GM21423 (cell line): ENCODE measurements at regions not wholly inside any gene's neighbourhood (a gene's known extent, or its start where the extent isn't known, plus 50 kb on each side); places are given as distances from the start of the nearest gene placed in this dataset.

Experiments
- ATAC-seq: cut with Tn5 transposase; IDR thresholded peaks from one replicate; pipeline ENCODE4 v1.9.1; 2021; ENCODE audit warnings: mild to moderate bottlenecking, moderate library complexity; ENCODE audit not compliant: unreplicated experiment

DNA sequence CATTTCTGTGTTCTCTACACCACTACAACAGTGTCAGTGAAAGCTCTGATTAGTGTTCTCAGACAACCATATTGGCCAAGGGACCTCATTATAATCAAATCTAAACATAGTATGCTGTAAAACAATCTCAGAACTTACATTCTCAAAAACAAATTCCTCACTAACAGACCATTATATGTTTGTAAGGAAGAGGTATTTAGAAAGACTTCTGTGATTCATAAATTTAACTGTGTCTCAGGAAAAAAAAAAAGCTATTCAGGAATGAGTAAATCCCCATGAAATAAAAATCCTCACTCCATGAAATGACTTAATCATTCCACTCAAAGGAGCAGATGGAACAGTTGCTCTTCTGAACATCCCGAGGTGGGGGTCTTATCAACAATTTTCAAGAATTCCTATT, 413.0 kb downstream of the CDH2 start:
- no peak for ATAC-seq

- no peak for ATAC-seq
Measured at GRCh38 chr18:27763341-27763740, 413.6 kb downstream of the CDH2 start.

DNA sequence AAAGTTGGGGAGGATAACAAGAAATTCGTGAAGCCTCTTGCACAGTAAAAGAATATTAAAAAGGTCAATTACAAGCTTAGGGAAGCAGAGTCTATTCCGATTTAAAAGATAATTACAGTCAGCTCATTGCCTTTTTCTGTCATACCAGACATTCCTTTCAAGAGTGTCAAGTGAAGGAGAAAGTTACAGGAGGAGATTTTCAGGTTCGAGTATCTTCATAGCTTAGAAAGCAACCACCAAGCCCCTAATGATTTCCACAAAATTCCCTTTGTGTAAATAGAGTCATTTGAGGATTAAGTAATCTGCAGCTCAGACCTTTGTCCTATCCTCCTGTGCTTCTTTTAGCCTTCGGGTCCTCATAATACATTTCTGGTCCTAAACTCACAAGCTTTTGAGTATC, 414.9 kb downstream of the CDH2 start:
- no peak for ATAC-seq

DNA sequence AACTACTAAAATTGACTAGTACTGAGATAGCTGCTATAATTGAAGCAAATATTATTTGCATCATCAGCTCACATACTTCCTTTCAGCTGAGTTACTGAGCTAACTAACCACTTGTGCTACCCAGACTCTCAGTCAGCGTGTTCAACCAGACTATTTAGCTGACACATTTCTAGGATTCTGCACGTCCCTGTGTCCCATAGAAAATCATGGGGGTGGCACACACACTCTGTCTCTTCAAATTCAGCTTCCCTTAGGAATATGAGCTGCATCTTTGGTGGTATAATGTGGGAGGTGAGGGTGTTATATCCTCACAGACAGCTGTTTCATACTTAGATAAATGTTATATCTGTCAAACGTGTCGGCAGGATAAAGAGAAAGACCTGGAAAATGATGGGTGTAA, 424.0 kb downstream of the CDH2 start:
- no peak for ATAC-seq

DNA sequence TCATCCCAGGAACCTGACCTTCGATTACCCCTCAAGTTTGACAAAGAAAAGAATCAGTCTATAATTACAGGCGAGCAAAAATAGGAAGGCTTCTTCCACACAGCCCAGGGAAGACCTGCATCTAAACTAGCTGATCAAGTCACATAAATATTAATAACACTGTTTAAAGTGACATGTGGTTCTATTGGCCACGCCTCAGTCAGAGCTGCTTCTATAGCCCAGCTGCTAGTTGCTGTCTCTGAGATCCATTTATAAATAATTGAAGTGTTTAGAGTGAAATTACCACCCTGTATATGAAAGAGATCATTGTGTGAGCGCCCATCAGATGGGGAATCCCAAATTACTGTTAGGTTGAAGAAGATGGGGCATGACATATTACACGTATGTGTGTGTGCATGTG, 426.0 kb downstream of the CDH2 start:
- no peak for ATAC-seq

GRCh38 chr18:27750014-27750413, 426.9 kb downstream of the CDH2 start:
- no peak for ATAC-seq

DNA sequence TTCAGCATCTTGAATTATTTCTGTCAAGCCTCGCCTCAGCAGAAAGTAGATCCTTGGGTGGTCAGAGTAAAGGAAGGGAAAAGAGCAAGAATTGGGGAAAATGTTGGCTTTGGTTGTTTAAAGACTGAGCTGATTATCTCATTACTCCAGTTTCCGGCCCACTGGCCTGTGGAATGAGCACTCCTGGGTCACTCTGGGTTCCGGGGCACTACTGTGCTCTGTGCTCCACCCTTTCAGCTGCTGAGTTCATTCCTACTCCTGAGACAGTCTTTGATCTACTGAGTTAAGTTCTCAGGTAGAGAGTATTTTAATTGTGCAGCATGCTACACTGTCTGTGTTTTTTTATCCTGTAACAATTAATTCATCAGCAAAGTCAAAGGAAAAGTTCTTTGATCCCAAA, 427.7 kb downstream of the CDH2 start:
- no peak for ATAC-seq

GRCh38 chr18:27746241-27746640, 430.7 kb downstream of the CDH2 start:
- ATAC-seq: no peak

DNA sequence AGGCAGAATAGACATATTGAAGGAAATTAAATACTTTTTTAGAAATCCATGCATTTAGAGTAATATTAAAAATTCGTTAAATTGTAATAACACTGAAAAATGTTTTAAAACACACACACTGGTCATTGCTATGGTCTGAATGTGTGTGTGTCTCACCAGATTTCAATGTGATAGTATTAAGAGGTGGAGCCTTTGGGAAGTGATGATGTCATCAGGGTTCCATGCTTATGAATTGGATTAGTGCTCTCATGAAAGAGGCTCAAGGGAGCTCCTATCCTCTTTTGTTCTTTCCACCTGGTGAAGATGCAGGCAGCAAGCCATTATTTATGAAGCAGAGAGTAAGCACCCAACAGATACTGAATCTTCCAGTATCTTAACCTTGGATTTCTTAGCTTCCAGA, 441.8 kb downstream of the CDH2 start:
- no peak for ATAC-seq

- ATAC-seq: no peak
Measured at GRCh38 chr18:27731211-27731610, 445.7 kb downstream of the CDH2 start.

DNA sequence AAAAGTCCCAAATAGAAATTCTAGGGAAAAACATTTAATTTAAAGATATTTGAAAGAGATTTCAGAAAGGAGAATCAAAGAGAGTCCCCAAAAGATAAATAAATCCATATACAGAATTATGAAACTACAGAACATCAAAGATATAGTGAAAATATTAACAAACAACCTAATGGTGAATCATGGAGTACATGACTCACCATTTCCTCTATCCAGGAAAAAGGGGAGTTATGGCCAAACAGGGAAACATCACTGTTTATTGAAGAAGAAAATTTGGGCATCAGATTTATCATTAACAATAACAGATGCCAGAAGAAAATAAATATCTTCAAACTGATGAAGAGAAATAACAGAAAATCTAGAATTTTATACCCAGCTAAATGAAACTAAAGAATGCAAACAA, 448.3 kb downstream of the CDH2 start:
- ATAC-seq: no peak

GRCh38 chr18:27724362-27724761, 452.6 kb downstream of the CDH2 start:
- no peak for ATAC-seq

DNA sequence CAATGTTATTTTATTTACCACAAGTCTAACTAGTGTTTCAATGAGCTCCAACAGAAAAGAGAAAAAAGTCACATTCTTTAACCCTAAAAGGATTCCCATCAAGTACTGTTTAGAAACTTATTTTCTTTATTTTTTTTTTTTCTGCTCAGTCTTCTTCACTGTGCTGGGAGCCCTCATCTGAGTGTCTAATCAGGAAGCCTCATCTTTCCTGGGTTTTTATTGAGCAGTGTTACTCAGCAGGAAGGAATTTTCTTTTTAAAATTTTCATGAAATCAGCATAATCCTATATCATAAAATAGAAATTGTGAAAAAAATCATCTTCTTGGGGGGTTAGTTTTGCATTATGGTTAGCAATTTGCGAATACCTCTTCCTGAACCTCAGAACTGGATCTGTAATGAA, 453.8 kb downstream of the CDH2 start:
- ATAC-seq: no peak

GRCh38 chr18:27719680-27720079, 457.2 kb downstream of the CDH2 start:
- ATAC-seq: no peak

DNA sequence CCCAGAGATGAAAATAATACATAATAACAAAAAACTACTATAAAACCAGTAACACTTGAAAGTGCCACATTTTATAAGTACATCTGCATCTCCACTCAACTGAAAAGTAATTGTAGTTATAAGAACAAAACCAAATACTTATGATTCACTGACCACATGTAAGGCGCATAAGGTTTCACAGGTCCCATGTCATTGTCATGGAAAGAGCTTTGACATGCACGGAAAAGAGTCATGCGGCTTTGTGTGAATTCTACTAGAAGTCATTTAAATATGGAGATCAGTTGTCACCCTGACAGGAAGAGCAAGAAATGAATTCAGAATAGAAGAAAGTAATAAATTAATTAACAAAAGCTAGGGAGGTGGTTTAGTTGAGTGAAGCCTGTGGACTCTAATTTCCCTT, 459.1 kb downstream of the CDH2 start:
- no peak for ATAC-seq

- no peak for ATAC-seq
Measured at GRCh38 chr18:27717250-27717649, 459.7 kb downstream of the CDH2 start.

DNA sequence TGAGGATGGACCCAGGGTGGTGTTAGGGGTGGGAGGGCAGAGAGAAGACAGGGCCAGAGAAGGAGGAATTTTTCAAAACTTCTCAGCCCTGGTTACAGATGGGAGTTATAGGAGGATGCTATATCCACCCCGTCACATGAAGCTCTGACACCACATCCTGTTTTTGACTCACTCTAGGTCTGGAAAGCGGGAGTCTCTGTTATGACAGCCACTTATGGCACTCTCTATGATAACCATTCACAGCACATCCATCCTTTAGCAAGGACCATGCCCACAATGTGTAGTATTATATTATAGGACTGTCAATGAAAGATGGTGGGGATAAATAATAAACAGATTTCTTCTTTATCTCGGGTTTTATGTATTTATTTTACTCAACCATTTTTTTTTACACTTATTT, 461.2 kb downstream of the CDH2 start:
- no peak for ATAC-seq

- no peak for ATAC-seq
Measured at GRCh38 chr18:27713738-27714095, 463.2 kb downstream of the CDH2 start.

- ATAC-seq: no peak
Measured at GRCh38 chr18:27713037-27713737, 463.7 kb downstream of the CDH2 start.

GRCh38 chr18:27712066-27712465, 464.9 kb downstream of the CDH2 start:
- ATAC-seq: no peak

- no peak for ATAC-seq
Measured at GRCh38 chr18:27711382-27711781, 465.5 kb downstream of the CDH2 start.

DNA sequence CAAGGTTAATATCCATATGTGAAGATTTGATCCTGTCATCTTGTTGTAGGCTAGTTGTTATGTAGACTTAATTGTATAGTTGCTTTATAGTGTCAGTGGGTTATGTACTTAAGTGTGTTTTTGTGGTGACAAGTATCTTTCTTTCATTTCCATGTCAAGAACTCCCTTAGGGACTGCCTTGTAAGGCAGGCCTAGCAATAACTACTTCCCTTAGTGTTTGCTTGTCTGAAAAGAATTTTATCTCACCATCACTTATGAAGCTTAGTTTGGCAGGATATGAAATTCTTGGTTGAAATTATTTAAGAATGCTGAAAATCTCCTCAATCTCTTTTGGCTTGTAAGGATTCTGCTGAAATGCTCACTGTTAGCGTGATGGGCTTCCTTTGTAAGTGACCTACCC, 467.6 kb downstream of the CDH2 start:
- ATAC-seq: no peak

- no peak for ATAC-seq
Measured at GRCh38 chr18:27707201-27707600, 469.7 kb downstream of the CDH2 start.
